SK-N-SH treated with all-trans-retinoic acid at 6 μM for 48 hours (cell line): ENCODE measurements at regions not wholly inside any gene's neighbourhood (a gene's known extent, or its start where the extent isn't known, plus 50 kb on each side); places are given as distances from the start of the nearest gene placed in this dataset.

Source experiments
- ATAC-seq: fragments of 200-7000 bp; cut with Tn5 transposase; 3 replicates; pipeline ENCODE4 v1.9.1; 2020; ENCODE audit warnings: mild to moderate bottlenecking, moderate library complexity
- ARNTL ChIP-seq: fragments of 450-650 bp; formaldehyde crosslinking; IDR thresholded peaks from 2 replicates; pipeline ENCODE4 v1.5.0; 2020; ENCODE audit warnings: low read depth, mild to moderate bottlenecking, moderate library complexity, borderline replicate concordance
- BACH2 ChIP-seq: fragments of 250-450 bp; sonication (Bioruptor Pico); IDR thresholded peaks from 2 replicates; pipeline ENCODE4 v1.9.0; 2021; ENCODE audit warnings: mild to moderate bottlenecking, borderline replicate concordance
- CREB5 ChIP-seq: fragments of 250-450 bp; sonication (Bioruptor Pico); IDR thresholded peaks from 2 replicates; pipeline ENCODE4 v1.5.1; 2020; ENCODE audit warnings: low read depth, mild to moderate bottlenecking, moderate library complexity
- CSDC2 ChIP-seq: fragments of 250-450 bp; sonication (Bioruptor Pico); IDR thresholded peaks from 2 replicates; pipeline ENCODE4 v1.5.0; 2020; ENCODE audit warnings: mild to moderate bottlenecking, moderate library complexity
- ESRRG ChIP-seq: fragments of 250-450 bp; sonication (Bioruptor Pico); IDR thresholded peaks from 2 replicates; pipeline ENCODE4 v1.6.1; 2021; ENCODE audit warnings: mild to moderate bottlenecking
- ISL1 ChIP-seq: fragments of 250-450 bp; sonication (Bioruptor Pico); IDR thresholded peaks from 2 replicates; pipeline ENCODE4 v2.1.2; 2022; ENCODE audit warnings: mild to moderate bottlenecking, moderate library complexity
- PATZ1 ChIP-seq: fragments of 250-450 bp; sonication (Bioruptor Pico); IDR thresholded peaks from 2 replicates; pipeline ENCODE4 v1.8.0; 2020; ENCODE audit warnings: mild to moderate bottlenecking, moderate library complexity, borderline replicate concordance
- POU6F1 ChIP-seq: fragments of 250-450 bp; sonication (Bioruptor Pico); IDR thresholded peaks from 2 replicates; pipeline ENCODE4 v1.8.0; 2021; ENCODE audit warnings: low read depth, mild to moderate bottlenecking, moderate library complexity, borderline replicate concordance
- PPARA ChIP-seq: fragments of 250-450 bp; sonication (Bioruptor Pico); IDR thresholded peaks from 2 replicates; pipeline ENCODE4 v1.5.0; 2020; ENCODE audit warnings: mild to moderate bottlenecking, borderline replicate concordance
- RARB ChIP-seq: fragments of 250-450 bp; sonication (Bioruptor Pico); IDR thresholded peaks from 2 replicates; pipeline ENCODE4 v1.8.0; 2021; ENCODE audit warnings: mild to moderate bottlenecking, moderate library complexity
- SNAI2 ChIP-seq: fragments of 250-450 bp; sonication (Bioruptor Pico); IDR thresholded peaks from 2 replicates; pipeline ENCODE4 v1.5.0; 2020; ENCODE audit warnings: mild to moderate bottlenecking, moderate library complexity
- TCF4 ChIP-seq: fragments of 250-450 bp; sonication (Bioruptor Pico); IDR thresholded peaks from 2 replicates; pipeline ENCODE4 v1.8.0; 2021; ENCODE audit warnings: mild to moderate bottlenecking, moderate library complexity, borderline replicate concordance
- TOX ChIP-seq: fragments of 250-450 bp; sonication (Bioruptor Pico); IDR thresholded peaks from 2 replicates; pipeline ENCODE4 v1.8.0; 2021; ENCODE audit warnings: mild to moderate bottlenecking, moderate library complexity, borderline replicate concordance
- TSHZ2 ChIP-seq: fragments of 250-450 bp; sonication (Bioruptor Pico); IDR thresholded peaks from 2 replicates; pipeline ENCODE4 v1.5.0; 2020; ENCODE audit warnings: mild to moderate bottlenecking, moderate library complexity
- ZFP3 ChIP-seq: fragments of 250-450 bp; sonication (Bioruptor Pico); IDR thresholded peaks from 2 replicates; pipeline ENCODE4 v1.5.0; 2020; ENCODE audit warnings: mild to moderate bottlenecking, moderate library complexity
- ZFP30 ChIP-seq: fragments of 450-650 bp; formaldehyde crosslinking; IDR thresholded peaks from 2 replicates; pipeline ENCODE4 v1.5.0; 2022; ENCODE audit warnings: mild to moderate bottlenecking, moderate library complexity
- ZNF565 ChIP-seq: fragments of 450-650 bp; formaldehyde crosslinking; conservative IDR thresholded peaks from 2 replicates; pipeline ENCODE4 v1.5.0; 2020; ENCODE audit warnings: low read depth, mild to moderate bottlenecking, moderate library complexity
- ZNF70 ChIP-seq: fragments of 450-650 bp; formaldehyde crosslinking; IDR thresholded peaks from 2 replicates; pipeline ENCODE4 v1.5.0; 2020; ENCODE audit warnings: mild to moderate bottlenecking, moderate library complexity
- ZNF8 ChIP-seq: fragments of 450-650 bp; formaldehyde crosslinking; IDR thresholded peaks from 2 replicates; pipeline ENCODE4 v1.5.0; 2020; ENCODE audit warnings: mild to moderate bottlenecking, moderate library complexity

GRCh38 chr1:106480629-106481028 is 575.8 kb upstream of the PRMT6 start:
- no peak for ATAC-seq
- TF ChIP-seq ZNF70 (CRISPR knock-in tag), result no peak
- no peak for TF ChIP-seq ZNF565 (CRISPR knock-in tag)
- TF ChIP-seq ZFP3, result no peak
- no peak for TF ChIP-seq ZFP30 (CRISPR knock-in tag)
- TF ChIP-seq ESRRG (CRISPR knock-in tag), result no peak
- TF ChIP-seq BACH2, result no peak
- TF ChIP-seq ISL1, result no peak
- no peak for TF ChIP-seq TOX (CRISPR knock-in tag)
- TF ChIP-seq RARB (CRISPR knock-in tag), result no peak
- TF ChIP-seq ARNTL (CRISPR knock-in tag), result no peak
- TF ChIP-seq TSHZ2 (CRISPR knock-in tag), result no peak
- TF ChIP-seq SNAI2 (CRISPR knock-in tag), result no peak
- TF ChIP-seq CSDC2, result no peak
- no peak for TF ChIP-seq CREB5 (CRISPR knock-in tag)
- no peak for TF ChIP-seq POU6F1
- TF ChIP-seq PATZ1, result no peak

GRCh38 chr1:106492880-106493279 is 563.6 kb upstream of the PRMT6 start:
- ATAC-seq, result no peak
- TF ChIP-seq TOX (CRISPR knock-in tag) (no peak), CREB5 (CRISPR knock-in tag) (no peak), TCF4 (CRISPR knock-in tag) (no peak), ARNTL (CRISPR knock-in tag) (no peak), ZNF565 (CRISPR knock-in tag) (no peak), ZNF70 (CRISPR knock-in tag) (no peak), ESRRG (CRISPR knock-in tag) (no peak), POU6F1 (no peak), PPARA (no peak), BACH2 (no peak)

- no peak for TF ChIP-seq ZNF8 (CRISPR knock-in tag)
- no peak for TF ChIP-seq SNAI2 (CRISPR knock-in tag)
- TF ChIP-seq TCF4 (CRISPR knock-in tag), result no peak
- no peak for TF ChIP-seq ZFP30 (CRISPR knock-in tag)
- TF ChIP-seq ARNTL (CRISPR knock-in tag), result no peak
- no peak for TF ChIP-seq BACH2
- ATAC-seq, result no peak
Observed at GRCh38 chr1:106494646-106495045, 561.8 kb upstream of the PRMT6 start.
